ENCODE measurements at regions not wholly inside any gene's neighbourhood (a gene's known extent, or its start where the extent isn't known, plus 50 kb on each side); places are given as distances from the start of the nearest gene placed in this dataset.

- no peak for ATAC-seq (ENCODE audit: low read depth)
- dilution Hi-C loops (cut with HindIII; ENCODE audit: low sequenced_read_pairs, unreplicated experiment) = no loop called here
These were observed 83.2 kb upstream of the ST3GAL6 start for GRCh38 chr3:98679986-98680385.

More at GRCh38 chr3:98679986-98680385, 83.2 kb upstream of the ST3GAL6 start:
- in situ Hi-C loops (cut with MboI; ENCODE audit: low sequenced_read_pairs) (no loop called here), intact Hi-C loops (cut with micrococcal nuclease) (no loop called here)
- no peak overlapping the region for H2AK9ac ChIP-seq (replicated peaks; ENCODE audit: low read depth, low read length, poor library complexity)
- no peak overlapping the region for H3K9ac ChIP-seq (ENCODE audit: low read depth, low read length)
- CTCF ChIA-PET = interaction anchor here (0.6 kb wide), 1 partner anchor 20 kb away, joined by 5 read pairs; no protein-coding TSS in a partner anchor
- H2AFZ ChIP-seq (replicated peaks; ENCODE audit: low read length, poor library complexity) = no peak overlapping the region
- no peaks in the 10 kb centered on the region for H4K20me1 ChIP-seq (ENCODE audit: insufficient read depth, low read length)
- no peak for DNase-seq
- H3K4me1 ChIP-seq (ENCODE audit: control insufficient read depth, insufficient read depth, low read length) = no peaks in the 10 kb centered on the region
- H2AK5ac ChIP-seq (ENCODE audit: low read depth, low read length) = no peak overlapping the region
- whole genome bisulfite sequencing, 2 experiments (ENCODE audit: extremely low coverage in 2 of 2, insufficient read length in 1 of 2) = 100% methylated on average over 1 of the region's 2 CpGs; no CpG with 5 or more reads in 1 of the 2 experiments
- H2BK15ac ChIP-seq (ENCODE audit: low read depth, low read length) = no peak overlapping the region
- no peak overlapping the region for H3K4me2 ChIP-seq (ENCODE audit: low read depth, low read length)
- H3K79me1 ChIP-seq (ENCODE audit: low read depth in 1 of 2, low read length in 2 of 2) = no peaks in the 10 kb centered on the region
- H3K18ac ChIP-seq (ENCODE audit: low read depth, low read length) = no peak overlapping the region
- POLR2A ChIA-PET (ENCODE audit: unreplicated experiment) = no interaction called here
- H3K23ac ChIP-seq (ENCODE audit: low read depth, low read length) = no peak overlapping the region
- H3K4ac ChIP-seq (ENCODE audit: low read depth, low read length) = no peak overlapping the region
- no peak for TF ChIP-seq BHLHE40 (IDR thresholded peaks at IDR 0.05; ENCODE audit: low read depth, low read length)
- TF ChIP-seq CEBPB (IDR thresholded peaks at IDR 0.05; ENCODE audit: low read depth, low read length) = no peak
- TF ChIP-seq ELK1 (IDR thresholded peaks at IDR 0.05; ENCODE audit: borderline replicate concordance, low read depth, low read length) = no peak
- TF ChIP-seq FOS (IDR thresholded peaks at IDR 0.05; ENCODE audit: low read depth, low read length) = no peak
- TF ChIP-seq MXI1 (IDR thresholded peaks at IDR 0.05; ENCODE audit: borderline replicate concordance, low read depth, low read length) = no peak
- H3K36me3 ChIP-seq (ENCODE audit: control insufficient read depth, insufficient read depth, low read length) = no peaks in the 10 kb centered on the region
- no TSS peak for BruUV-seq (replicated peaks)
- no peak overlapping the region for H3K27ac ChIP-seq (ENCODE audit: insufficient read depth, low read length)
- no peak overlapping the region for H2BK5ac ChIP-seq (ENCODE audit: low read depth, low read length, poor library complexity, severe bottlenecking)
- H3K56ac ChIP-seq (ENCODE audit: extremely low read depth, insufficient read depth, low read length) = no peak overlapping the region
- H4K91ac ChIP-seq (ENCODE audit: insufficient read depth, low read depth, low read length) = no peak overlapping the region
- no peaks in the 10 kb centered on the region for H3K9me3 ChIP-seq (ENCODE audit: control insufficient read depth, insufficient read depth, low read length)
- no peak overlapping the region for H4K8ac ChIP-seq (ENCODE audit: low read depth in 2 of 2, low read length in 2 of 2)
- no peak overlapping the region for H3K4me3 ChIP-seq (ENCODE audit: insufficient read depth, low read depth, low read length)
- H2BK20ac ChIP-seq (ENCODE audit: low read depth, low read length) = no peak overlapping the region
- no peak overlapping the region for H4K5ac ChIP-seq (ENCODE audit: low read depth, low read length)
- no peaks in the 10 kb centered on the region for H3K9me1 ChIP-seq (ENCODE audit: insufficient read depth, low read length)
- no peak overlapping the region for H3K14ac ChIP-seq (replicated peaks; ENCODE audit: low read depth, low read length)
- H2BK120ac ChIP-seq (ENCODE audit: low read depth, low read length) = no peak overlapping the region
- H3K27me3 ChIP-seq (ENCODE audit: control insufficient read depth, insufficient read depth, low read length) = no peaks in the 10 kb centered on the region
